MM.1S (cell line): ENCODE measurements at regions not wholly inside any gene's neighbourhood (a gene's known extent, or its start where the extent isn't known, plus 50 kb on each side); places are given as distances from the start of the nearest gene placed in this dataset.

Source experiments
- DNase-seq: peaks from one replicate; pipeline ENCODE4 v3.0.0-alpha.2; 2015
- H2AFZ ChIP-seq: fragments of 300-600 bp; sonication (generic); 2 replicates; pipeline ENCODE4 v1.6.0; 2016; ENCODE audit warnings: antibody characterized with exemption, low read length
- H3F3A ChIP-seq: fragments of 300-600 bp; sonication (generic); 2 replicates; pipeline ENCODE4 v1.6.1; 2016; ENCODE audit warnings: mild to moderate bottlenecking, antibody characterized with exemption, low read length, moderate library complexity, mixed read lengths; ENCODE audit not compliant: insufficient read depth
- H3K27ac ChIP-seq: fragments of 300-600 bp; sonication (generic); 2 replicates; pipeline ENCODE4 v1.5.1; 2016; ENCODE audit warnings: mild to moderate bottlenecking, low read length
- H3K27me3 ChIP-seq: fragments of 300-600 bp; sonication (generic); replicated peaks from 2 replicates; pipeline ENCODE4 v1.6.0; 2016; ENCODE audit warnings: low read length; ENCODE audit not compliant: insufficient read depth
- H3K36me3 ChIP-seq: fragments of 300-600 bp; sonication (generic); replicated peaks from 2 replicates; pipeline ENCODE4 v1.6.1; 2016; ENCODE audit warnings: mild to moderate bottlenecking, low read length, mixed read lengths; ENCODE audit not compliant: insufficient read depth
- H3K4me1 ChIP-seq: fragments of 300-600 bp; sonication (generic); 2 replicates; pipeline ENCODE4 v1.6.1; 2016; ENCODE audit warnings: low read length, mixed read lengths
- H3K4me2 ChIP-seq: fragments of 300-600 bp; sonication (generic); 2 replicates; pipeline ENCODE4 v1.6.0; 2016; ENCODE audit warnings: low read depth, low read length
- H3K4me3 ChIP-seq: fragments of 300-600 bp; sonication (generic); 2 replicates; pipeline ENCODE4 v1.5.1; 2016; ENCODE audit warnings: low read length, mixed read lengths
- H3K79me2 ChIP-seq: fragments of 300-600 bp; sonication (generic); 2 replicates; pipeline ENCODE4 v1.6.1; 2016; ENCODE audit warnings: mixed run types, low read length, mixed read lengths
- H3K9ac ChIP-seq: fragments of 300-600 bp; sonication (generic); 2 replicates; pipeline ENCODE4 v1.6.1; 2016; ENCODE audit warnings: low read length, mixed read lengths
- H3K9me2 ChIP-seq: fragments of 300-600 bp; sonication (generic); replicated peaks from 2 replicates; pipeline ENCODE4 v1.6.1; 2016; ENCODE audit warnings: mild to moderate bottlenecking, low read length, mixed read lengths; ENCODE audit not compliant: insufficient read depth
- H3K9me3 ChIP-seq: fragments of 300-600 bp; sonication (generic); replicated peaks from 2 replicates; pipeline ENCODE4 v1.6.1; 2016; ENCODE audit warnings: mild to moderate bottlenecking, low read length, mixed read lengths; ENCODE audit not compliant: insufficient read depth
- H4K20me1 ChIP-seq: fragments of 300-600 bp; sonication (generic); 2 replicates; pipeline ENCODE4 v1.6.1; 2016; ENCODE audit warnings: mild to moderate bottlenecking, low read length, moderate library complexity, mixed read lengths; ENCODE audit not compliant: insufficient read depth
- EZH2 ChIP-seq: fragments of 300-600 bp; sonication (generic); optimal IDR thresholded peaks from 2 replicates; pipeline ENCODE3; 2017; ENCODE audit warnings: low read depth, mild to moderate bottlenecking, antibody characterized with exemption, low read length, mixed read lengths
- EZH2phosphoT487 ChIP-seq: fragments of 300-600 bp; sonication (generic); IDR thresholded peaks from 2 replicates; pipeline ENCODE4 v1.6.1; 2018; ENCODE audit warnings: antibody characterized with exemption, low read length
- TF ChIP-seq, protein P1 (sequence below): fragments of 300-600 bp; sonication (generic); IDR thresholded peaks from 2 replicates; pipeline ENCODE4 v1.5.1; 2016; ENCODE audit warnings: antibody characterized with exemption, low read length, mixed read lengths

DNA sequence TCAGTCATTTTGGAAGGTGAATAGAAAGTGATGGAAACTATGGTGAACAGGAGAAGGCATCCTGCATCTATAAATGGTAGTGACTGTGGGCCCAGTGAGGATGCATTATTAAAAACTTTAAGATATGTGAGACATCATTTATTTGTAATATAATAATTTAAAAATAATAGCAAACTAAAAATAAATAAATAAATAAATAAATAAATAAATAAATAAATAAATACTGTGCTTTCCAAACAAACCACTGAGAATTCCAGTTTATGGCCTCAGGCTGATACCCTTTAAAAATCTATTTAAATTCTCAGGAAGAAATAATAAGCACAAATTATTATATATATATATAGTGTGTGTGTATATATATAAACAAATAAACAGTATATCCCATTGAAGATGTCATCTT lies 248.0 kb upstream of the DCAF8L1 start:
- Histone ChIP-seq H3K9ac (no peak overlapping the region), H3F3A (no peaks in the 10 kb centered on the region), H3K9me2 (no peaks in the 10 kb centered on the region), H4K20me1 (no peaks in the 10 kb centered on the region), H3K27me3 (no peaks in the 10 kb centered on the region), H3K36me3 (no peaks in the 10 kb centered on the region), H3K9me3 (no peaks in the 10 kb centered on the region), H3K4me3 (no peak overlapping the region), H3K4me1 (no peaks in the 10 kb centered on the region), H3K79me2 (no peaks in the 10 kb centered on the region), H3K4me2 (no peak overlapping the region), H3K27ac (no peak overlapping the region), H2AFZ (no peak overlapping the region)
- no peak for DNase-seq
- TF ChIP-seq EZH2phosphoT487 (no peak), EZH2 (no peak)
- TF ChIP-seq, protein P1, sequence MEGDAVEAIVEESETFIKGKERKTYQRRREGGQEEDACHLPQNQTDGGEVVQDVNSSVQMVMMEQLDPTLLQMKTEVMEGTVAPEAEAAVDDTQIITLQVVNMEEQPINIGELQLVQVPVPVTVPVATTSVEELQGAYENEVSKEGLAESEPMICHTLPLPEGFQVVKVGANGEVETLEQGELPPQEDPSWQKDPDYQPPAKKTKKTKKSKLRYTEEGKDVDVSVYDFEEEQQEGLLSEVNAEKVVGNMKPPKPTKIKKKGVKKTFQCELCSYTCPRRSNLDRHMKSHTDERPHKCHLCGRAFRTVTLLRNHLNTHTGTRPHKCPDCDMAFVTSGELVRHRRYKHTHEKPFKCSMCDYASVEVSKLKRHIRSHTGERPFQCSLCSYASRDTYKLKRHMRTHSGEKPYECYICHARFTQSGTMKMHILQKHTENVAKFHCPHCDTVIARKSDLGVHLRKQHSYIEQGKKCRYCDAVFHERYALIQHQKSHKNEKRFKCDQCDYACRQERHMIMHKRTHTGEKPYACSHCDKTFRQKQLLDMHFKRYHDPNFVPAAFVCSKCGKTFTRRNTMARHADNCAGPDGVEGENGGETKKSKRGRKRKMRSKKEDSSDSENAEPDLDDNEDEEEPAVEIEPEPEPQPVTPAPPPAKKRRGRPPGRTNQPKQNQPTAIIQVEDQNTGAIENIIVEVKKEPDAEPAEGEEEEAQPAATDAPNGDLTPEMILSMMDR, result no peak

- no peaks in the 10 kb centered on the region for H3K27me3 ChIP-seq
- H3K4me2 ChIP-seq, result no peak overlapping the region
- no peak overlapping the region for H2AFZ ChIP-seq
- no peak overlapping the region for H3K9ac ChIP-seq
- no peaks in the 10 kb centered on the region for H3K9me3 ChIP-seq
- no peaks in the 10 kb centered on the region for H3K79me2 ChIP-seq
- no peaks in the 10 kb centered on the region for H3K9me2 ChIP-seq
- no peak overlapping the region for H3K27ac ChIP-seq
- TF ChIP-seq EZH2phosphoT487 (no peak), EZH2 (no peak)
- TF ChIP-seq, protein P1, result no peak
- H3K4me3 ChIP-seq, result no peak overlapping the region
- DNase-seq, result no peak
- H3F3A ChIP-seq, result no peaks in the 10 kb centered on the region
- H3K4me1 ChIP-seq, result no peaks in the 10 kb centered on the region
- H4K20me1 ChIP-seq, result no peaks in the 10 kb centered on the region
- H3K36me3 ChIP-seq, result no peaks in the 10 kb centered on the region
Observed at GRCh38 chrX:28225513-28225912, 244.3 kb upstream of the DCAF8L1 start.

- Histone ChIP-seq H3K9me2 (no peaks in the 10 kb centered on the region), H3K79me2 (no peaks in the 10 kb centered on the region), H3K27ac (no peak overlapping the region), H2AFZ (no peak overlapping the region), H3K9me3 (no peaks in the 10 kb centered on the region), H3K4me1 (no peaks in the 10 kb centered on the region), H3K9ac (no peak overlapping the region), H3F3A (no peaks in the 10 kb centered on the region), H4K20me1 (no peaks in the 10 kb centered on the region), H3K36me3 (no peaks in the 10 kb centered on the region), H3K27me3 (no peaks in the 10 kb centered on the region), H3K4me3 (no peak overlapping the region), H3K4me2 (no peak overlapping the region)
- TF ChIP-seq EZH2, result no peak
- TF ChIP-seq, protein P1, result no peak
- no peak for TF ChIP-seq EZH2phosphoT487
- DNase-seq, result no peak
Observed at GRCh38 chrX:28223991-28224390, 242.7 kb upstream of the DCAF8L1 start.

- no peaks in the 10 kb centered on the region for H3K4me1 ChIP-seq
- H3K4me2 ChIP-seq, result no peak overlapping the region
- no peak for TF ChIP-seq EZH2phosphoT487
- TF ChIP-seq EZH2, result no peak
- TF ChIP-seq, protein P1, result no peak
- H3K27me3 ChIP-seq, result no peaks in the 10 kb centered on the region
- H3K9me3 ChIP-seq, result no peaks in the 10 kb centered on the region
- no peaks in the 10 kb centered on the region for H3K79me2 ChIP-seq
- H2AFZ ChIP-seq, result no peak overlapping the region
- no peaks in the 10 kb centered on the region for H3F3A ChIP-seq
- H3K9me2 ChIP-seq, result no peaks in the 10 kb centered on the region
- H3K4me3 ChIP-seq, result no peak overlapping the region
- DNase-seq, result no peak
- no peaks in the 10 kb centered on the region for H3K36me3 ChIP-seq
- H4K20me1 ChIP-seq, result no peaks in the 10 kb centered on the region
- H3K27ac ChIP-seq, result no peak overlapping the region
- no peak overlapping the region for H3K9ac ChIP-seq
Observed at GRCh38 chrX:28223469-28223868, 242.2 kb upstream of the DCAF8L1 start.
